ENCODE measurements at regions not wholly inside any gene's neighbourhood (a gene's known extent, or its start where the extent isn't known, plus 50 kb on each side); places are given as distances from the start of the nearest gene placed in this dataset.

- no peak for TF ChIP-seq CTCF (conservative IDR thresholded peaks at IDR 0.05; ENCODE audit: low read depth, low read length)
- no peak for TF ChIP-seq EZH2 (IDR thresholded peaks at IDR 0.05; ENCODE audit: borderline replicate concordance, low read depth, low read length, poor library complexity, severe bottlenecking)
Measured at GRCh38 chr4:30939684-30940083, 219.5 kb downstream of the PCDH7 start.
